Activated T-cell treated with anti-CD3 and anti-CD28 coated beads for 4 hours (primary cell): ENCODE measurements at regions not wholly inside any gene's neighbourhood (a gene's known extent, or its start where the extent isn't known, plus 50 kb on each side); places are given as distances from the start of the nearest gene placed in this dataset.
"Not testable (repeated sequence)": the region's sequence is repeated elsewhere in the genome, so short reads cannot be mapped to it uniquely, and the experiment has no call there.

Source experiments
- DNase-seq: peaks from one replicate; pipeline ENCODE4 v3.0.0-alpha.2; 2020

DNA sequence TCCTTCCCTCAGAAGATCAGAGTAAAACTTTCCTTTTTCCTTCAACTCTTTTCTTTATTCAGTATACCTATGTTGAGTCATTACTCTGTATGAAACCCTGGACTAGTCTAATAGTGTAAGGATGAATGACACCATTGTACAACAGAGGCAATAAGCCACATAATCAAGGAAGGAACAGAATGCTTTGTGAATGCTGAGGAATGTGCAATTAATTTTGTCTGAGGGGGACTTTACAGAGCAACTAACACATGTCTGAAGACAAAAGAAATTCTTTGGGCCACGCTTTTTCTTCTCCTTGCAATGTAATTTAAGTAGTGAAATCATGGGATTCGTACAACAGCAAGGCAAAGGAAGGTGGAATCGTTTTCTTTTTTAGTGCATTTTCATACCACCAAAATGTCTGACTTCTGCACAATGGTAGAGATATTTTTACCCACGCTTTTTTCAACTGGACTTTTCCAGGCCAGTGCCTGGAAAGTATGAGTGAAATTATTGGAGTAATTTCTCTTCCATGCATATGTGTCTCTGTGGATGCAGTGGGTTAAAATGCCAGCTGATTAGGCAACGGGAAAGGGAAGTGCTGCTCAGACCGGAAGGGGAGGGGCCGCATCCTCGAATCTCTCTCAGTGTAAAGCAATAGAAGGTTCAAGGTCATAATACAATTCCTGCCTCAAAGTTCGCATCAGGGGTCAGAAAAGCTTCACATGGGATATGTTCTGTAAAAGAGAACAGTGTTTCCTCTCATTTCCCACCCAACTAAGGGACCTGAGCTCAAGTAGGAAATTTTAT is 89.9 kb upstream of the MTHFD1L start:
- no peak for DNase-seq

GRCh38 chr6:150777736-150778135 is 87.8 kb upstream of the MTHFD1L start:
- no peak for DNase-seq

- DNase-seq: no peak
Measured at GRCh38 chr6:150783813-150784212, 81.7 kb upstream of the MTHFD1L start.

DNA sequence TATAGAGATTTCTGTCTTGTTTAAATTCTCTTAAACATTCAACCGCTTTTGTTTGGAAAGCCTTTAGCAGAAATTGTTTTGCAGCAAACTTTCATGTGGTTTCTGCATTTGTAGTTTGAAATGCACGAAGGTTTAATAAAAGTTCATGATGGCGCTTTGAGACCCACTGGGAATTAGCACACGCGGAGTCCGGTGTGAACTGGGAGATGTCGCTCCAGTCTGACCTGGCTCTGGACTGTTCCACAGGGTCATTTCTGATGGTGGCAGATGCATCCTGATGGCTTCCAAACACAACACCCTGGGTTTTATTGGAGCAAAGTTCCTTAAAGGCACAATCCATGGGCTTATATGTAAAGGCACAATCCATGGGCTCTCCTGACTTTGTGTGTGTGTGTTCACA is 78.1 kb upstream of the MTHFD1L start:
- DNase-seq: no peak

DNA sequence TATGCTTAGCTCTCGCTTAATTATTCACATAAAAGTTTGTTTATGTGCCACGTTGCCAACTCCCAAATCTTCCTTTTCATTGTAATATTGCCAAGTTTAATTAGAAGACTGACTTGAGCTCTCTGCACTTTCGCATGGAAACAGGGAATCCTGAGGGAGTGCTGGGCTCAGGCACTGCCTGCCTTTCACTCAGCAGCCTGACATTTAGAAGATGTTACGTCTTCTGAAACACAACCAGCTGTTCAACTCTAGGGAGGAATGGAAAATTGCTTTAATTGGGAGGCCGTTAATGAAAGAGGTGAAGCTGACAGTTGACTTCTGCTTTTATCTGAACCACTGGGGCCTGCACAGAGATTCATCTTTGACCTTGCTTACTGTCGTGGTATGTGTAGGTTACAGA is 77.4 kb upstream of the MTHFD1L start:
- DNase-seq: no peak

DNA sequence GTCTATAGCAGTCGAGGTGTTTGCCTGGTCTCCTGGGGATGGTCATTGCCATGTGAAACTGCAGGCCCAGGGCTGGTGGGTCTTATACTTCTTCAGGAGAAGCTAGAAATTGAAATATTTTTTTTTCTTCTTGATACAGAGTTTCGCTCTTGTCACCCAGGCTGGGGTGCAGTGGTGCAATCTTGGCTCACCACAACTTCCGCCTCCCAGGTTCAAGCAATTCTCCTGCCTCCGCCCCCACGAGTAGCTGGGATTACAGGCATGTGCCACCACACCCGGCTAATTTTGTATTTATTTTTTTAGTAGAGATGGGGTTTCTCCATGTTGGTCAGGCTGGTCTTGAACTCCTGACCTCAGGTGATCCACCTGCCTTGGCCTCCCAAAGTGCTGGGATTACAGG is 75.6 kb upstream of the MTHFD1L start:
- not testable (repeated sequence) for DNase-seq

- no peak for DNase-seq
Measured at GRCh38 chr6:150791717-150792116, 73.8 kb upstream of the MTHFD1L start.

DNA sequence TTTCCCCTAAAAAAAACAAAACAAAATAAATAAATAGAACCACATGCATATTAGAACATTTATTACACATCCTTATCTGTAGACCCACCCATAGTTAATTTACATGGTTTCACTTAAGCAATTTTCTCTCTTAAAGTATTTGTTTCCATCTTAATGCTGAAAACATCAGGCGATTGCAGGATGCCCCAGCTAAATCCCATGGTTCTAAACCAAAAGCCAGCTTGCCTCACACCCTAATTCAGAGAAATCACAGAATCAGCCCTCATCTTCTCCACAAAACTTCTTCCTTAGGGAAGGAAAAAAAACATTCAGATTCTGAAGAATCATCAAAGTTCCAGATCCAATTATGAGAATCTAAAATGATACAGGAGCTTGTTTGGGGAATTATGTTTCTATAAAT is 67.6 kb upstream of the MTHFD1L start:
- no peak for DNase-seq

- DNase-seq: no peak
Measured at GRCh38 chr6:150799276-150799805, 66.2 kb upstream of the MTHFD1L start.

DNA sequence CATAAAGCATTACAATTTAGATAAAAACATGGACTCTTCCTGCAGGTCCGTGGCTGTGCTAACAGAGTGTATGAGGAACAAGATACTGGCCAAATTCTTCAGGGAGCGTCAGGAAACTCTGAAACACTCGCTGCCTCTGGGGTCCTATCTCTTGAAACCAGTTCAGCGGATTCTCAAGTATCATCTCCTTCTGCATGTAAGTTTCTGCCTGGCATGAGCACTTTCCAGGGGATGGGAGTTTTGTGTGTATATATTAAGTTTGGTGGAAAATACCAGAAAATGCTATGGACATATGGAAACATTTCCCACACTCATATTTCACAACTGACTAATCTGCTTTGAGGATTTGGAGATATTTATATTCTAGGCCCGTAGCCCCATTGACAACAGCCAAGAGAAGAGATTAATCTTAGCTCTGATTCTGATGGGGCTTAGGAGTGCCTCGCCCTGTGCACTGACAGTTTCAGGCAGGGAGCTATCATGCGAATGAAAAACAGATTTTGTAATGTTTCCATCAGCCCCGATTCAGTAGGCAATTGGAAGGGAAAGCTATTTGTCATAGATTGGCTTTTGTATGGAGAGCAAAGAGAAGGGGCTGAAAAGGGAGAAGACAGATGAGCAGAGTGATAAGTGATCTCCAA is 64.7 kb upstream of the MTHFD1L start:
- no peak for DNase-seq

DNA sequence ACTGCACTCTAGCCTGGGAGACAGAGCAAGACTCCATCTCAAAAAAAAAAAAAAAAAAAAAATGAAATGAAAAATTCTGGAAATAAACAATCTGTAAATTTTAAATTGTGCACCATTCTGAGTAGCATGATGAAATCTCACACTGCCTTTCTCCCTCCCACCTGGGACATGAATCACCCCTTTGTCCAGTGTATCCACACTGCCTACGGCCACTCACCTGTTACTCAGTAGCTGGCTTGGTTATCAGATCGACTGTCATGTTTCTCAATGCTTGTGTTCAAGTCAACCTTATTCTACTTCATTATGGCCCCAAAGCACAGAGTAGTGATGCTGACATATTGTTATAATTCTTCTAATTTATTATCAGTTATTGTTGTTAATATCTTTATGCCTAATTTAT is 58.7 kb upstream of the MTHFD1L start:
- DNase-seq: no peak

DNA sequence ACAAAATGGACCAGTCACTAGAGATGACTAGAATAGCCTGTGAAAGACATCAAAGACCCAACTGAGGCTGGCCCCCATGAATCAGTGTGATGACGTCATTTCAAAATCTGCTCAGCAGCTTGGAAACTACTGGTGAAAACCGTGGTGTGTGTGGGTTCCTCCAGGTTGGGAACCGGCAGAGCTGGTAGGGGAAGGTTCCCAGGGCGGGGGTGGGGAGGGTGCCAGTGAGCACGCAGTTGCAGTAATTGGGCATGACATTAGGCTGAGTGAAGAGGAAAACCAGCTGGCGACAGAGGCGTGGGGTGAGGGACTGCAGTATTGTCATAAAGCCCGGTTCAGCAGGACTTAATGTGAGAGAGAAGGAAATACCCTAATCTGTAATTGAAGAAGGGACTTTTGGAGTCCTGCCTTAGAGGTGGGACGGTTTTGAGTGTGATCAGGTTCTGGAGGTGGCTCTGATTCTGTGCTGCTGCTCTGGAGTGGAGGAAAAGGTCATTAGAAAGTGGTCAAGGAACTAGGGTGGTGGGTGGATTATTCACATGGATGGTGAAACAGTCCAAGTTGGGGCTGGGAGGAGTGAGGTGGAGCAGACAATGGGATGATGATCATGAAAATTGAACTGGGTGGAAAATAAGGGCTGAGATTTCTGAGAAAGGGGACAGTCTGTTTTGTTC is 52.0 kb upstream of the MTHFD1L start:
- no peak for DNase-seq

DNA sequence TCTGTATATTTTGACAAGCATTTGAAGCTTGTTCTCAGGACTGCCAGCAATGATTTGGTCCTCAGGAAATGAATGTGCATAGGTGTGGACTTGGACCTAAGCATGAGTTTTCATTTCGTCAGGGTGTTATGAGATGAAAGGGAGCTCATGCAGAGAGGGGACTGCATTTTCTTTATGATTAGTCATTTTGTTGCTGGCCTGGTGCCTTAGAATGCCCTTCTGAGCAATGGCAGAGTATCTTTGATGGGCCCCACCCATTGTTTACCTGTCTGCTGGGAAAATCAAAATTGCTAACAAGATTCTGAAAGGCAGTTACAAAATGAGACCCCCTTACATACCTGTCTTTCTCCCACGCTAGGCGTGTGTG is 51.5 kb upstream of the MTHFD1L start:
- no peak for DNase-seq
